GM13976 (cell line): ENCODE measurements at regions not wholly inside any gene's neighbourhood (a gene's known extent, or its start where the extent isn't known, plus 50 kb on each side); places are given as distances from the start of the nearest gene placed in this dataset.

Experiments
- DNase-seq: peaks from one replicate; pipeline ENCODE4 v3.0.0; 2012; ENCODE audit warnings: low spot score
- CTCF ChIP-seq: IDR thresholded peaks from 2 replicates; pipeline ENCODE4 v1.5.1; 2012; ENCODE audit warnings: borderline replicate concordance, mild to moderate bottlenecking; ENCODE audit not compliant: insufficient read depth; ENCODE audit errors: extremely low read depth, missing control alignments, control extremely low read depth
- in situ Hi-C: fragments of 300-500 bp; cut with MboI; formaldehyde crosslinking; loops from one replicate; pipeline ENCODE4 v1.12.0; 2022; ENCODE audit warnings: low sequenced_read_pairs, mixed read lengths, inconsistent platforms; ENCODE audit not compliant: unreplicated experiment

GRCh38 chr5:53337827-53338226 is 142.6 kb upstream of the FST start:
- TF ChIP-seq CTCF, result no peak
- DNase-seq, result no peak
- in situ Hi-C loops, result no loop called here

- in situ Hi-C loops, result no loop called here
- DNase-seq, result no peak
- no peak for TF ChIP-seq CTCF
These were observed 141.5 kb upstream of the FST start for GRCh38 chr5:53338971-53339370.

GRCh38 chr5:53339962-53340540 is 140.4 kb upstream of the FST start:
- no peak for DNase-seq
- in situ Hi-C loops, result no loop called here
- TF ChIP-seq CTCF, result no peak

GRCh38 chr5:53340956-53341750 is 139.3 kb upstream of the FST start:
- no peak for DNase-seq
- TF ChIP-seq CTCF, result no peak
- in situ Hi-C loops, result no loop called here

GRCh38 chr5:53342236-53342635 is 138.2 kb upstream of the FST start:
- in situ Hi-C loops, result no loop called here
- no peak for DNase-seq
- TF ChIP-seq CTCF, result no peak

- no peak for DNase-seq
- in situ Hi-C loops, result no loop called here
- TF ChIP-seq CTCF, result no peak
These were observed 137.2 kb upstream of the FST start for GRCh38 chr5:53343187-53343586.
